Fibroblast of lung (primary cell): ENCODE measurements at regions not wholly inside any gene's neighbourhood (a gene's known extent, or its start where the extent isn't known, plus 50 kb on each side); places are given as distances from the start of the nearest gene placed in this dataset.

Source experiments
- CTCF ChIP-seq, 2 donors: IDR thresholded peaks in 1 of 2; conservative IDR thresholded peaks in 1 of 2; 1 replicate in 1 of 2; 2 replicates in 1 of 2; pipeline ENCODE4 v1.5.1; 2011 to 2012; ENCODE audit warnings: low read length in 2 of 2, control low read depth in 1 of 2, inconsistent platforms in 1 of 2, low read depth in 1 of 2, mild to moderate bottlenecking in 1 of 2
- EZH2 ChIP-seq: IDR thresholded peaks from 2 replicates; pipeline ENCODE4 v1.5.1; 2012; ENCODE audit warnings: low read length, control low read depth, mild to moderate bottlenecking; ENCODE audit errors: missing control alignments

GRCh38 chrX:46376246-46376885 lies 168.9 kb downstream of the ZNF674 start:
- TF ChIP-seq CTCF (conservative IDR thresholded peaks at IDR 0.05 in 1 of 2, IDR thresholded peaks at IDR 0.05 in 1 of 2; ENCODE audit: low read depth in 1 of 2, low read length in 2 of 2) (peak; percentile 32 to 50), EZH2 (no peak)
